PC-9 (cell line): ENCODE measurements at regions not wholly inside any gene's neighbourhood (a gene's known extent, or its start where the extent isn't known, plus 50 kb on each side); places are given as distances from the start of the nearest gene placed in this dataset.

Experiments used
- BruUV-seq: library from RNA; stranded (reverse); fragments of 400-500 nt; replicated peaks from 2 replicates; lab custom pipeline; 2021; lab: Mats Ljungman, UMichigan
- CTCF ChIA-PET: fragments of 300-600 bp; sonication (Branson Sonifier 250); formaldehyde crosslinking; loops from one replicate; lab custom pipeline; 2022; ENCODE audit warnings: antibody characterized with exemption; lab: Charles Lee
- POLR2A ChIA-PET: fragments of 300-600 bp; sonication (Branson Sonifier 250); formaldehyde crosslinking; loops from one replicate; lab custom pipeline; 2022; ENCODE audit warnings: antibody characterized with exemption; ENCODE audit not compliant: unreplicated experiment; lab: Charles Lee
- DNase-seq, 2 experiments: peaks; one replicate each; pipeline versions ENCODE4 v3.0.0 to v3.0.0-alpha.2; 2015 to 2022; ENCODE audit warnings: mixed read lengths in 1 of 2
- H2AFZ ChIP-seq: fragments of 200-600 bp; sonication (generic); 2 replicates; pipeline ENCODE4 v1.8.1; 2017; ENCODE audit warnings: antibody characterized with exemption
- H3F3A ChIP-seq: fragments of 200-600 bp; sonication (generic); 2 replicates; pipeline ENCODE4 v1.8.1; 2017; ENCODE audit warnings: antibody characterized with exemption, mild to moderate bottlenecking, low read depth; ENCODE audit not compliant: insufficient read depth
- H3K27ac ChIP-seq: fragments of 200-600 bp; sonication (generic); 2 replicates; pipeline ENCODE4 v1.6.1; 2016; ENCODE audit warnings: mixed run types
- H3K27me3 ChIP-seq: fragments of 200-600 bp; sonication (generic); 2 replicates; pipeline ENCODE4 v1.6.1; 2016; ENCODE audit warnings: low read depth, mixed run types; ENCODE audit not compliant: insufficient read depth
- H3K36me3 ChIP-seq: fragments of 200-600 bp; sonication (generic); 2 replicates; pipeline ENCODE4 v1.6.1; 2016; ENCODE audit warnings: low read depth, mixed run types
- H3K4me1 ChIP-seq: fragments of 200-600 bp; sonication (generic); replicated peaks from 2 replicates; pipeline ENCODE4 v1.6.1; 2016; ENCODE audit warnings: mixed run types; ENCODE audit not compliant: insufficient read depth
- H3K4me2 ChIP-seq: fragments of 200-600 bp; sonication (generic); 2 replicates; pipeline ENCODE4 v1.6.1; 2017; ENCODE audit warnings: mixed run types
- H3K4me3 ChIP-seq: fragments of 200-600 bp; sonication (generic); 2 replicates; pipeline ENCODE4 v1.6.1; 2016; ENCODE audit warnings: mixed run types
- H3K79me2 ChIP-seq: fragments of 200-600 bp; sonication (generic); 2 replicates; pipeline ENCODE4 v1.6.1; 2017; ENCODE audit warnings: low read depth, mixed run types
- H3K9me2 ChIP-seq: fragments of 200-600 bp; sonication (generic); 2 replicates; pipeline ENCODE4 v1.8.1; 2017; ENCODE audit warnings: mild to moderate bottlenecking; ENCODE audit not compliant: insufficient read depth
- H3K9me3 ChIP-seq: fragments of 200-600 bp; sonication (generic); 2 replicates; pipeline ENCODE4 v1.8.1; 2016; ENCODE audit warnings: low read depth; ENCODE audit not compliant: insufficient read depth
- H4K20me1 ChIP-seq: fragments of 200-600 bp; sonication (generic); 2 replicates; pipeline ENCODE4 v1.8.1; 2017; ENCODE audit not compliant: insufficient read depth
- EZH2 ChIP-seq: fragments of 200-600 bp; sonication (generic); IDR thresholded peaks from 2 replicates; pipeline ENCODE4 v1.8.0; 2017; ENCODE audit warnings: antibody characterized with exemption, low read depth
- intact Hi-C: fragments of 100-400 bp; cut with micrococcal nuclease; formaldehyde crosslinking; loops from one replicate; pipeline ENCODE4 v1.10.0; 2022; ENCODE audit not compliant: unreplicated experiment
- TF ChIP-seq, protein P1 (sequence below): fragments of 200-600 bp; sonication (generic); conservative IDR thresholded peaks from 2 replicates; pipeline ENCODE4 v1.6.1; 2017; ENCODE audit warnings: mixed run types, antibody characterized with exemption, mild to moderate bottlenecking, moderate library complexity

DNA sequence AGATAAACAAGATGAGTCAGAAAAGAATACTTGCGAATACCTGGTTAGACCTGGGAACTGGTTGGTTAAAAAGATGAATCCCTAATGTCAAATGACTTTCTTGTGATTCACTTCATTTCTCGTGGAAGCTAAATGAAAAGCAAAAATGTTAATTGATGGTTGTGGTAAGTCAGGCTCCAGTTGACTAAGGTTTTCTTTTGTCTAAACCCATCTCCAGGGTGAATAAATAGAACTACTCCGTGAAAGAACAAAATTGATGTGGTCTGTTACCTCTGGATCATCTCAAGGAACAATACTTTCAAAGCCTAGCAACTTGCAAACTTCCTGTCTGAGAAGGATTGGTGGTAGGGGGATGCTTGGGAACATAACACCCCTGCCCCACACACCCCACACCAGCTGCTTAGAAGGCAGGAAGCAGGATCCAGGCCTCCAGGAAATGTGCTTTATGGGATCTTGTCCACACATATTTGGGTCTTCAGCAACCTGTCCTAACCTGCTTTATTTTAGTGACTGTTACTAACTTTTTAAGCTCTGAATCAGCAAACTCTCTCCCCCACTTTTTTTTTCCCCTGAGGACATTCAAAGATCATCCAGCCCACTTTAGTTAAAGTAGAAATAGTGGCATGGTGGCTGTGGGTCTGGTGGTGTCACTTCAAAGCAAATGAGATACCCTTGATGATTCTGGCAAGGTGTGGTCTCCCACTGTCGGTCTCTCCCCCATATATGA, 60.4 kb upstream of the PTHLH start:
- TF ChIP-seq, protein P1, sequence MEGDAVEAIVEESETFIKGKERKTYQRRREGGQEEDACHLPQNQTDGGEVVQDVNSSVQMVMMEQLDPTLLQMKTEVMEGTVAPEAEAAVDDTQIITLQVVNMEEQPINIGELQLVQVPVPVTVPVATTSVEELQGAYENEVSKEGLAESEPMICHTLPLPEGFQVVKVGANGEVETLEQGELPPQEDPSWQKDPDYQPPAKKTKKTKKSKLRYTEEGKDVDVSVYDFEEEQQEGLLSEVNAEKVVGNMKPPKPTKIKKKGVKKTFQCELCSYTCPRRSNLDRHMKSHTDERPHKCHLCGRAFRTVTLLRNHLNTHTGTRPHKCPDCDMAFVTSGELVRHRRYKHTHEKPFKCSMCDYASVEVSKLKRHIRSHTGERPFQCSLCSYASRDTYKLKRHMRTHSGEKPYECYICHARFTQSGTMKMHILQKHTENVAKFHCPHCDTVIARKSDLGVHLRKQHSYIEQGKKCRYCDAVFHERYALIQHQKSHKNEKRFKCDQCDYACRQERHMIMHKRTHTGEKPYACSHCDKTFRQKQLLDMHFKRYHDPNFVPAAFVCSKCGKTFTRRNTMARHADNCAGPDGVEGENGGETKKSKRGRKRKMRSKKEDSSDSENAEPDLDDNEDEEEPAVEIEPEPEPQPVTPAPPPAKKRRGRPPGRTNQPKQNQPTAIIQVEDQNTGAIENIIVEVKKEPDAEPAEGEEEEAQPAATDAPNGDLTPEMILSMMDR, result no peak
- no peaks in the 10 kb centered on the region for H3K27me3 ChIP-seq
- H3K4me1 ChIP-seq, result peaks cover 39% of the 10 kb centered on the region
- peak overlapping the region; percentile 35 for H3K27ac ChIP-seq
- DNase-seq, result peak in 1 of 2 experiments; percentile 48
- H3F3A ChIP-seq, result peaks cover 7% of the 10 kb centered on the region; the same call in 1 of the 2 replicates
- no peak overlapping the region for H3K4me3 ChIP-seq
- no peak overlapping the region for H3K4me2 ChIP-seq
- CTCF ChIA-PET, result interaction anchor here (0.6 kb wide), 1 partner anchor 138 kb away, joined by 3 read pairs; no protein-coding TSS in a partner anchor
- no TSS peak for BruUV-seq
- H3K79me2 ChIP-seq, result no peaks in the 10 kb centered on the region
- H3K9me2 ChIP-seq, result no peaks in the 10 kb centered on the region
- no peaks in the 10 kb centered on the region for H4K20me1 ChIP-seq
- POLR2A ChIA-PET, result interaction anchor here (0.6 kb wide), 1 partner anchor 145 kb away, joined by 3 read pairs; no protein-coding TSS in a partner anchor
- intact Hi-C loops, result no loop called here
- H3K36me3 ChIP-seq, result no peaks in the 10 kb centered on the region
- H3K9me3 ChIP-seq, result no peaks in the 10 kb centered on the region
- no peak overlapping the region for H2AFZ ChIP-seq

DNA sequence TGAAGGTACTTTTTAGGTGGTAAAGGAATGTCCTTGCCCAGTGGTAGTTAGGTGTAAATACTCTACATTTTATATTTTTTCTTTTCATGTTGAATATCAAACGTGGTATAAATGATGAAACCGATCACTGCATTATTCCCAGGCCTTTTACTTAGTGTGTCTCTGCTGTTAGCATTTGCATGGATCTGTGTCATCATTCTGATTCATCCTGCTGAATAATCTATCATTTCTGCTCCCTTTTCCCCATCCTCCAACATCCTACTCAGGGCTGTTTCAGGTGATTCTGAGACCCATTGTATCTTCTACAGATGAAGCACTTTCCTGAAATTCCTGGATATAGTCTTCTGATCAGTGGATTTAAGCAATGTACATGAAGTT, 61.0 kb upstream of the PTHLH start:
- no peak overlapping the region for H3K4me2 ChIP-seq
- no TSS peak for BruUV-seq
- intact Hi-C loops, result no loop called here
- no peaks in the 10 kb centered on the region for H3K9me3 ChIP-seq
- H3K27ac ChIP-seq, result peak overlapping the region; percentile 35
- ChIA-PET POLR2A (no interaction called here), CTCF (no interaction called here)
- no peaks in the 10 kb centered on the region for H3K9me2 ChIP-seq
- no peaks in the 10 kb centered on the region for H3K79me2 ChIP-seq
- H4K20me1 ChIP-seq, result no peaks in the 10 kb centered on the region
- peaks cover 34% of the 10 kb centered on the region for H3K4me1 ChIP-seq
- H3K4me3 ChIP-seq, result no peak overlapping the region
- no peaks in the 10 kb centered on the region for H3K27me3 ChIP-seq
- no peaks in the 10 kb centered on the region for H3K36me3 ChIP-seq
- no peak for DNase-seq
- peaks cover 7% of the 10 kb centered on the region; the same call in 1 of the 2 replicates for H3F3A ChIP-seq
- TF ChIP-seq, protein P1, result no peak
- no peak for TF ChIP-seq EZH2
- no peak overlapping the region for H2AFZ ChIP-seq

DNA sequence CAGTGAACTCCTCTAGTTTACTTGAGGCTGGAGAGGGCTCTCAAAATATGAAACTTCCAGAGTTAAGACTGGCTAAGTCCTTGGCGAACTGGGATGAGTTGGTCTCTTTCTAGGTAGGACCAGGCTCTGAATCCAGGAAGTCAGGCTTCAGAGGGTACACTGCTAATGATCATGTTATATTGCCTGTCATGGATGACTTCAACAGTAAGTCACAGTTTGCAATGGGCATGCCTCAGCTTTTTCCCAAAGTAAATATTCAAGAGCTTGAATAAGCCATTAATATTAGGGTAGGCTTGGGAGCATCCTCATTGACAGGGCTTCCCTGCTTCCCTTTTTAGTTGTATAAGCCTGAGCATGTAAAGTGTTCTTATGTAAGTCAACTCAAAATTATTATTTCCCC, 61.7 kb upstream of the PTHLH start:
- no TSS peak for BruUV-seq
- Histone ChIP-seq H3K27me3 (no peaks in the 10 kb centered on the region), H3K27ac (no peak overlapping the region), H3K9me3 (no peaks in the 10 kb centered on the region), H3K9me2 (no peaks in the 10 kb centered on the region), H3K4me2 (no peak overlapping the region), H3K36me3 (no peaks in the 10 kb centered on the region), H4K20me1 (no peaks in the 10 kb centered on the region), H3F3A (peaks cover 7% of the 10 kb centered on the region; the same call in 1 of the 2 replicates), H3K4me3 (no peak overlapping the region), H3K4me1 (peaks cover 33% of the 10 kb centered on the region), H3K79me2 (no peaks in the 10 kb centered on the region), H2AFZ (no peak overlapping the region)
- CTCF ChIA-PET, result no interaction called here
- TF ChIP-seq, protein P1, result no peak
- TF ChIP-seq EZH2, result no peak
- intact Hi-C loops, result no loop called here
- no peak for DNase-seq
- POLR2A ChIA-PET, result interaction anchor here (0.6 kb wide), 2 partner anchors 17 to 69 kb away, joined by 3 to 15 read pairs; no protein-coding TSS in a partner anchor
